Osteoblast (primary cell): ENCODE measurements at regions not wholly inside any gene's neighbourhood (a gene's known extent, or its start where the extent isn't known, plus 50 kb on each side); places are given as distances from the start of the nearest gene placed in this dataset.

Experiments used
- DNase-seq: peaks from one replicate; pipeline ENCODE4 v3.0.0; 2011; ENCODE audit warnings: low spot score, mixed read lengths; ENCODE audit not compliant: insufficient read length; ENCODE audit errors: missing footprints
- H2AFZ ChIP-seq: 2 replicates; pipeline ENCODE4 v1.6.0; 2011; ENCODE audit warnings: mild to moderate bottlenecking, low read length
- H3K27ac ChIP-seq: 2 replicates; pipeline ENCODE4 v1.5.1; 2011; ENCODE audit warnings: mild to moderate bottlenecking, low read depth, low read length, moderate library complexity
- H3K27me3 ChIP-seq: 2 replicates; pipeline ENCODE4 v1.6.0; 2012; ENCODE audit warnings: mild to moderate bottlenecking, control low read depth, inconsistent platforms, low read length, moderate library complexity; ENCODE audit not compliant: insufficient read depth
- H3K36me3 ChIP-seq: 2 replicates; pipeline ENCODE4 v1.5.1; 2011; ENCODE audit warnings: mild to moderate bottlenecking, low read length, control low read depth, moderate library complexity; ENCODE audit not compliant: insufficient read depth
- H3K4me1 ChIP-seq: 2 replicates; pipeline ENCODE4 v1.5.1; 2011; ENCODE audit warnings: mild to moderate bottlenecking, low read length, control low read depth, moderate library complexity; ENCODE audit not compliant: insufficient read depth
- H3K4me2 ChIP-seq: 2 replicates; pipeline ENCODE4 v1.6.0; 2011; ENCODE audit warnings: mild to moderate bottlenecking, low read length; ENCODE audit not compliant: insufficient read depth
- H3K4me3 ChIP-seq: fragments of 200-600 bp; sonication (generic); 3 replicates; pipeline ENCODE4 v1.5.1; 2012; ENCODE audit warnings: mild to moderate bottlenecking, low read length, inconsistent platforms; ENCODE audit not compliant: insufficient read depth
- H3K79me2 ChIP-seq: 2 replicates; pipeline ENCODE4 v1.6.0; 2012; ENCODE audit warnings: mild to moderate bottlenecking, low read length, control low read depth, inconsistent platforms; ENCODE audit not compliant: insufficient read depth
- H3K9me3 ChIP-seq: 2 replicates; pipeline ENCODE4 v1.5.1; 2011; ENCODE audit warnings: low read depth, low read length, control low read depth
- H4K20me1 ChIP-seq: 2 replicates; pipeline ENCODE4 v1.6.0; 2012; ENCODE audit warnings: mild to moderate bottlenecking, low read length, control low read depth; ENCODE audit not compliant: insufficient read depth
- CTCF ChIP-seq: IDR thresholded peaks from 2 replicates; pipeline ENCODE4 v1.5.1; 2011; ENCODE audit warnings: mild to moderate bottlenecking, low read depth, low read length, moderate library complexity; ENCODE audit errors: extremely low read depth

- H3K9me3 ChIP-seq, result no peaks in the 10 kb centered on the region
- H3K27me3 ChIP-seq, result peaks cover 13% of the 10 kb centered on the region
- DNase-seq, result no peak
- TF ChIP-seq CTCF, result no peak
- no peak overlapping the region for H3K27ac ChIP-seq
- H3K4me2 ChIP-seq, result peak overlapping the region; percentile 83
- no peaks in the 10 kb centered on the region for H4K20me1 ChIP-seq
- peak overlapping the region; percentile 84 for H3K4me3 ChIP-seq
- peak overlapping the region; percentile 61 for H2AFZ ChIP-seq
- H3K4me1 ChIP-seq, result peaks cover 16% of the 10 kb centered on the region
- no peaks in the 10 kb centered on the region for H3K36me3 ChIP-seq
- peaks cover 8% of the 10 kb centered on the region for H3K79me2 ChIP-seq
These were observed 77.2 kb upstream of the VGLL4 start for GRCh38 chr3:11720917-11721411.

- peak overlapping the region; percentile 61 for H2AFZ ChIP-seq
These were observed 76.7 kb upstream of the VGLL4 start for GRCh38 chr3:11720304-11720898.

DNA sequence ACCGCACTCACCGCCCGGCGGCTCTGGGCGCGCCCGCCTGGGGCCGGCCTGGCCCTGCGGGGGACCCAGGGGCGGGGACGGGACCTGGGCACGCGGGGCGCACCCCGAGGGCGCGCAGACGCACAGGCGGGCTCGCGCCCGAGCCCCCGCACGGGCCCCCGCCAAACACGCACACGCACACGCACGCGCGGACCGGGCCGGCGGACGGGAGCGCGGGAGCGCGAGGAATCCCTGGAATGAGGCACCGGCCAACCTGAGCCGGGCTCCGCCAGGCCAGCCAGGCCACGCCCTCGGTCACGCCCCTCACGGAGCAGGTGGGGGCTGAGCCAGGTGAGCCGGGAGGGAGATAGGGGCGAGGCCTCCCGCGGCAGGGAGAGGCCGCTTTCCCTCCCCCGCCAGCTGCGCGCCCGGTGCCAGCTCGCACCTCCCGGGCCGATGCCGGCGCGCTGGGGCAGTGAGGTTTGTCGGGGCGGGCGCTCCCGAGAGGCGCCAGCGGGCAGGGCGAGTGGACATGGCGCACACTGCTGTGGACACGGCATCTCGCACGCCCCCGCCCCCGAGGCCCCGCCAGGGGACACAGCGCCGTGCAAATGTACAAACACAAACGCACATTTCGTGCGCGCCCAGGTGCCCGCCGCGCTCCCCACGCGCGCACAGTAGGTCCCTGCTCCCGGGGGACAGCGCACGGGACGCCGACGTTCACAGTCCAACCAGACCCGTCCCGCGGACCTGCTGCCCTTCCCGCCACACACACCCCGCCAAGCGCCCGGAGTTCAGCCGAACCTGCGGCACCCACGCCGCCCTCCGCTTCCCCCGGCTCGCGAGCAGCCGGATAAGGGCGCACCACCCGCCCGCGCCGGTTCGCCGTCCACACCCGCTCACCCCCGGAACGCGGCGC, 75.9 kb upstream of the VGLL4 start:
- Histone ChIP-seq H3K27me3 (peaks cover 5% of the 10 kb centered on the region), H3K36me3 (no peaks in the 10 kb centered on the region), H3K4me3 (peak overlapping the region; percentile 84), H3K4me2 (peak overlapping the region; percentile 83), H4K20me1 (peaks cover 2% of the 10 kb centered on the region), H3K9me3 (no peaks in the 10 kb centered on the region), H3K79me2 (peaks cover 19% of the 10 kb centered on the region), H2AFZ (no peak overlapping the region), H3K27ac (no peak overlapping the region), H3K4me1 (peaks cover 16% of the 10 kb centered on the region)
- DNase-seq, result peak; percentile 96
- no peak for TF ChIP-seq CTCF

More at GRCh38 chr3:11720304-11720898, 76.7 kb upstream of the VGLL4 start:
- Histone ChIP-seq H3K4me3 (peak overlapping the region; percentile 84), H3K9me3 (no peaks in the 10 kb centered on the region), H3K27me3 (peaks cover 9% of the 10 kb centered on the region), H4K20me1 (peaks cover 2% of the 10 kb centered on the region), H3K4me2 (peak overlapping the region; percentile 83), H3K4me1 (peaks cover 16% of the 10 kb centered on the region), H3K27ac (no peak overlapping the region), H3K36me3 (no peaks in the 10 kb centered on the region), H3K79me2 (peaks cover 14% of the 10 kb centered on the region)
- no peak for TF ChIP-seq CTCF
- DNase-seq, result peak; percentile 93
